SK-N-SH (cell line): ENCODE measurements at regions not wholly inside any gene's neighbourhood (a gene's known extent, or its start where the extent isn't known, plus 50 kb on each side); places are given as distances from the start of the nearest gene placed in this dataset.

ENCODE experiments used
- CTCF ChIA-PET: fragments of 300-600, 350-600 bp; formaldehyde crosslinking; extraction: SDS; loops from one replicate; lab custom pipeline; 2021; lab: Yijun Ruan, JAX
- POLR2A ChIA-PET: fragments of 350-600 bp; sonication (Branson Sonifier 250); formaldehyde crosslinking; extraction: SDS; loops from one replicate; lab custom pipeline; 2020; ENCODE audit warnings: antibody characterized with exemption, inconsistent platforms; lab: Yijun Ruan, JAX
- DNase-seq: peaks from one replicate; pipeline ENCODE4 v3.0.0; 2012
- H2AFZ ChIP-seq: fragments of 200-600 bp; sonication (generic); 2 replicates; pipeline ENCODE4 v1.8.1; 2016; ENCODE audit warnings: antibody characterized with exemption, mild to moderate bottlenecking, low read depth
- H3F3A ChIP-seq: fragments of 200-600 bp; sonication (generic); replicated peaks from 2 replicates; pipeline ENCODE3; 2016; ENCODE audit warnings: antibody characterized with exemption, mild to moderate bottlenecking; ENCODE audit not compliant: insufficient read depth
- H3K27ac ChIP-seq, 2 experiments: fragments of 200-500 bp in 1 of 2; fragments of 200-600 bp in 1 of 2; sonication (Bioruptor generic) in 1 of 2; sonication (generic), shearing (Covaris generic) in 1 of 2; 2 replicates each; pipeline versions ENCODE4 v1.5.1 to v1.6.1; 2014 to 2016; ENCODE audit warnings: low read depth in 2 of 2, inconsistent platforms in 1 of 2, low read length in 1 of 2, mild to moderate bottlenecking in 1 of 2, mixed read lengths in 1 of 2
- H3K27me3 ChIP-seq: fragments of 200-600 bp; sonication (generic), shearing (Covaris generic); 2 replicates; pipeline ENCODE4 v1.6.1; 2016; ENCODE audit warnings: mixed run types; ENCODE audit not compliant: insufficient read depth
- H3K36me3 ChIP-seq, 2 experiments: fragments of 200-500 bp in 1 of 2; fragments of 200-600 bp in 1 of 2; sonication (Bioruptor generic) in 1 of 2; sonication (generic) in 1 of 2; replicated peaks in 1 of 2; 2 replicates each; pipeline versions ENCODE3 to v1.5.1; 2014 to 2016; ENCODE audit warnings: low read length in 1 of 2, mild to moderate bottlenecking in 1 of 2; ENCODE audit not compliant: insufficient read depth in 2 of 2, control insufficient read depth in 1 of 2
- H3K4me1 ChIP-seq, 2 experiments: fragments of 200-500 bp in 1 of 2; fragments of 200-600 bp in 1 of 2; sonication (Bioruptor generic) in 1 of 2; sonication (generic), shearing (Covaris generic) in 1 of 2; 2 replicates each; pipeline versions ENCODE4 v1.5.1 to v1.6.1; 2014 to 2016; ENCODE audit warnings: low read depth in 1 of 2, low read length in 1 of 2, mixed run types in 1 of 2; ENCODE audit not compliant: insufficient read depth in 2 of 2, control insufficient read depth in 1 of 2
- H3K4me2 ChIP-seq: fragments of 200-600 bp; sonication (generic), shearing (Covaris generic); 2 replicates; pipeline ENCODE4 v1.6.1; 2017; ENCODE audit warnings: mixed run types
- H3K4me3 ChIP-seq, 2 experiments: fragments of 200-500 bp in 1 of 2; fragments of 200-600 bp in 1 of 2; sonication (Bioruptor generic) in 1 of 2; sonication (generic), shearing (Covaris generic) in 1 of 2; 2 replicates each; pipeline versions ENCODE4 v1.5.1 to v1.8.1; 2014 to 2016; ENCODE audit warnings: low read depth in 2 of 2, inconsistent platforms in 1 of 2, low read length in 1 of 2, mild to moderate bottlenecking in 1 of 2, mixed read lengths in 1 of 2, moderate library complexity in 1 of 2
- H3K79me2 ChIP-seq: fragments of 200-600 bp; sonication (generic); 2 replicates; pipeline ENCODE4 v1.8.1; 2017; ENCODE audit warnings: mild to moderate bottlenecking; ENCODE audit not compliant: insufficient read depth
- H3K9ac ChIP-seq: fragments of 200-600 bp; sonication (generic); 2 replicates; pipeline ENCODE4 v1.6.1; 2017; ENCODE audit warnings: mixed run types
- H3K9me2 ChIP-seq: fragments of 200-600 bp; sonication (generic); 2 replicates; pipeline ENCODE4 v1.6.1; 2017; ENCODE audit warnings: mixed run types
- H3K9me3 ChIP-seq: fragments of 200-600 bp; sonication (generic); 2 replicates; pipeline ENCODE4 v1.6.1; 2017; ENCODE audit warnings: mixed run types, mild to moderate bottlenecking, moderate library complexity
- H4K20me1 ChIP-seq: fragments of 200-600 bp; sonication (generic); 2 replicates; pipeline ENCODE4 v1.6.1; 2017; ENCODE audit warnings: mild to moderate bottlenecking, mixed run types; ENCODE audit not compliant: insufficient read depth
- EZH2phosphoT487 ChIP-seq: fragments of 200-600 bp; sonication (generic); IDR thresholded peaks from 2 replicates; pipeline ENCODE4 v1.6.1; 2017; ENCODE audit warnings: low read depth, mixed run types, mild to moderate bottlenecking, antibody characterized with exemption, moderate library complexity, borderline replicate concordance
- FOSL2 ChIP-seq: IDR thresholded peaks from 2 replicates; pipeline ENCODE4 v1.4.0; 2012; ENCODE audit warnings: low read depth, mild to moderate bottlenecking, moderate library complexity, borderline replicate concordance
- FOXJ3 ChIP-seq: sonication (generic); formaldehyde crosslinking; IDR thresholded peaks from 2 replicates; pipeline ENCODE4 v1.5.1; 2020; ENCODE audit warnings: mild to moderate bottlenecking, missing genetic modification reagents
- GATA2 ChIP-seq: sonication (generic); formaldehyde crosslinking; IDR thresholded peaks from 2 replicates; pipeline ENCODE4 v1.5.0; 2020; ENCODE audit warnings: mild to moderate bottlenecking, missing genetic modification reagents
- JUND ChIP-seq: IDR thresholded peaks from 2 replicates; pipeline ENCODE4 v1.4.0; 2012
- NRF1 ChIP-seq: IDR thresholded peaks from 2 replicates; pipeline ENCODE4 v1.6.1; 2012; ENCODE audit warnings: low read depth, mild to moderate bottlenecking, low read length
- RAD21 ChIP-seq: IDR thresholded peaks from 2 replicates; pipeline ENCODE4 v1.6.1; 2012; ENCODE audit warnings: mild to moderate bottlenecking, low read length
- RFX5 ChIP-seq: IDR thresholded peaks from 2 replicates; pipeline ENCODE4 v1.6.1; 2012; ENCODE audit warnings: mild to moderate bottlenecking, improper control_type of control experiment, low read length
- RXRA ChIP-seq: IDR thresholded peaks from 2 replicates; pipeline ENCODE4 v1.4.0; 2012; ENCODE audit warnings: low read depth, mild to moderate bottlenecking, borderline replicate concordance
- SIN3A ChIP-seq: IDR thresholded peaks from 2 replicates; pipeline ENCODE4 v1.6.1; 2012; ENCODE audit warnings: low read depth, mild to moderate bottlenecking, low read length, moderate library complexity, borderline replicate concordance
- TEAD4 ChIP-seq: IDR thresholded peaks from 2 replicates; pipeline ENCODE4 v1.4.0; 2012; ENCODE audit warnings: mild to moderate bottlenecking, borderline replicate concordance; ENCODE audit not compliant: insufficient read depth
- TF ChIP-seq, protein P1 (sequence below): IDR thresholded peaks from 2 replicates; pipeline ENCODE4 v1.6.1; 2012; ENCODE audit warnings: mild to moderate bottlenecking, low read depth, low read length, moderate library complexity
- TF ChIP-seq, protein P2 (sequence below): IDR thresholded peaks from 2 replicates; pipeline ENCODE4; 2012
- TF ChIP-seq, protein P3 (sequence below): IDR thresholded peaks from 2 replicates; pipeline ENCODE4 v1.4.0; 2012; ENCODE audit warnings: low read depth, borderline replicate concordance
- TF ChIP-seq, protein P4 (sequence below): IDR thresholded peaks from 2 replicates; pipeline ENCODE4 v1.4.0; 2012; ENCODE audit warnings: low read depth

- H3F3A ChIP-seq = no peaks in the 10 kb centered on the region
- H4K20me1 ChIP-seq = no peaks in the 10 kb centered on the region
- H3K9me3 ChIP-seq = no peaks in the 10 kb centered on the region
- H3K4me2 ChIP-seq = no peak overlapping the region
- no peaks in the 10 kb centered on the region for H3K9me2 ChIP-seq
- H3K4me1 ChIP-seq = no peaks in the 10 kb centered on the region; a peak in 1 of 4 replicates
- ChIA-PET CTCF (no interaction called here), POLR2A (no interaction called here)
- TF ChIP-seq JUND (no peak), SIN3A (no peak), RAD21 (no peak), RFX5 (no peak), RXRA (no peak), FOSL2 (no peak), TEAD4 (no peak), FOXJ3 (CRISPR knock-in tag) (no peak), EZH2phosphoT487 (no peak), GATA2 (CRISPR knock-in tag) (no peak), NRF1 (no peak)
- TF ChIP-seq, protein P1, sequence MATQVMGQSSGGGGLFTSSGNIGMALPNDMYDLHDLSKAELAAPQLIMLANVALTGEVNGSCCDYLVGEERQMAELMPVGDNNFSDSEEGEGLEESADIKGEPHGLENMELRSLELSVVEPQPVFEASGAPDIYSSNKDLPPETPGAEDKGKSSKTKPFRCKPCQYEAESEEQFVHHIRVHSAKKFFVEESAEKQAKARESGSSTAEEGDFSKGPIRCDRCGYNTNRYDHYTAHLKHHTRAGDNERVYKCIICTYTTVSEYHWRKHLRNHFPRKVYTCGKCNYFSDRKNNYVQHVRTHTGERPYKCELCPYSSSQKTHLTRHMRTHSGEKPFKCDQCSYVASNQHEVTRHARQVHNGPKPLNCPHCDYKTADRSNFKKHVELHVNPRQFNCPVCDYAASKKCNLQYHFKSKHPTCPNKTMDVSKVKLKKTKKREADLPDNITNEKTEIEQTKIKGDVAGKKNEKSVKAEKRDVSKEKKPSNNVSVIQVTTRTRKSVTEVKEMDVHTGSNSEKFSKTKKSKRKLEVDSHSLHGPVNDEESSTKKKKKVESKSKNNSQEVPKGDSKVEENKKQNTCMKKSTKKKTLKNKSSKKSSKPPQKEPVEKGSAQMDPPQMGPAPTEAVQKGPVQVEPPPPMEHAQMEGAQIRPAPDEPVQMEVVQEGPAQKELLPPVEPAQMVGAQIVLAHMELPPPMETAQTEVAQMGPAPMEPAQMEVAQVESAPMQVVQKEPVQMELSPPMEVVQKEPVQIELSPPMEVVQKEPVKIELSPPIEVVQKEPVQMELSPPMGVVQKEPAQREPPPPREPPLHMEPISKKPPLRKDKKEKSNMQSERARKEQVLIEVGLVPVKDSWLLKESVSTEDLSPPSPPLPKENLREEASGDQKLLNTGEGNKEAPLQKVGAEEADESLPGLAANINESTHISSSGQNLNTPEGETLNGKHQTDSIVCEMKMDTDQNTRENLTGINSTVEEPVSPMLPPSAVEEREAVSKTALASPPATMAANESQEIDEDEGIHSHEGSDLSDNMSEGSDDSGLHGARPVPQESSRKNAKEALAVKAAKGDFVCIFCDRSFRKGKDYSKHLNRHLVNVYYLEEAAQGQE = no peak
- TF ChIP-seq, protein P2, sequence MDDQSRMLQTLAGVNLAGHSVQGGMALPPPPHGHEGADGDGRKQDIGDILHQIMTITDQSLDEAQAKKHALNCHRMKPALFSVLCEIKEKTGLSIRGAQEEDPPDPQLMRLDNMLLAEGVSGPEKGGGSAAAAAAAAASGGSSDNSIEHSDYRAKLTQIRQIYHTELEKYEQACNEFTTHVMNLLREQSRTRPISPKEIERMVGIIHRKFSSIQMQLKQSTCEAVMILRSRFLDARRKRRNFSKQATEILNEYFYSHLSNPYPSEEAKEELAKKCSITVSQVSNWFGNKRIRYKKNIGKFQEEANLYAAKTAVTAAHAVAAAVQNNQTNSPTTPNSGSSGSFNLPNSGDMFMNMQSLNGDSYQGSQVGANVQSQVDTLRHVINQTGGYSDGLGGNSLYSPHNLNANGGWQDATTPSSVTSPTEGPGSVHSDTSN = no peak
- TF ChIP-seq, protein P3, sequence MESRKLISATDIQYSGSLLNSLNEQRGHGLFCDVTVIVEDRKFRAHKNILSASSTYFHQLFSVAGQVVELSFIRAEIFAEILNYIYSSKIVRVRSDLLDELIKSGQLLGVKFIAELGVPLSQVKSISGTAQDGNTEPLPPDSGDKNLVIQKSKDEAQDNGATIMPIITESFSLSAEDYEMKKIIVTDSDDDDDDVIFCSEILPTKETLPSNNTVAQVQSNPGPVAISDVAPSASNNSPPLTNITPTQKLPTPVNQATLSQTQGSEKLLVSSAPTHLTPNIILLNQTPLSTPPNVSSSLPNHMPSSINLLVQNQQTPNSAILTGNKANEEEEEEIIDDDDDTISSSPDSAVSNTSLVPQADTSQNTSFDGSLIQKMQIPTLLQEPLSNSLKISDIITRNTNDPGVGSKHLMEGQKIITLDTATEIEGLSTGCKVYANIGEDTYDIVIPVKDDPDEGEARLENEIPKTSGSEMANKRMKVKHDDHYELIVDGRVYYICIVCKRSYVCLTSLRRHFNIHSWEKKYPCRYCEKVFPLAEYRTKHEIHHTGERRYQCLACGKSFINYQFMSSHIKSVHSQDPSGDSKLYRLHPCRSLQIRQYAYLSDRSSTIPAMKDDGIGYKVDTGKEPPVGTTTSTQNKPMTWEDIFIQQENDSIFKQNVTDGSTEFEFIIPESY = no peak
- TF ChIP-seq, protein P4, sequence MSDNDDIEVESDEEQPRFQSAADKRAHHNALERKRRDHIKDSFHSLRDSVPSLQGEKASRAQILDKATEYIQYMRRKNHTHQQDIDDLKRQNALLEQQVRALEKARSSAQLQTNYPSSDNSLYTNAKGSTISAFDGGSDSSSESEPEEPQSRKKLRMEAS = no peak
- H3K27me3 ChIP-seq = no peaks in the 10 kb centered on the region
- no peak overlapping the region for H3K4me3 ChIP-seq
- H3K79me2 ChIP-seq = no peaks in the 10 kb centered on the region
- no peak for DNase-seq
- H2AFZ ChIP-seq = no peak overlapping the region
- no peak overlapping the region for H3K27ac ChIP-seq
- H3K9ac ChIP-seq = no peak overlapping the region
- no peaks in the 10 kb centered on the region for H3K36me3 ChIP-seq
These were observed 191.4 kb upstream of the ADGRB3 start for GRCh38 chr6:68443704-68444103.
